ENCODE measurements at regions not wholly inside any gene's neighbourhood (a gene's known extent, or its start where the extent isn't known, plus 50 kb on each side); places are given as distances from the start of the nearest gene placed in this dataset.

- peaks cover 7% of the 10 kb centered on the region for H3K36me3 Mint-ChIP-seq (ENCODE audit: unreplicated experiment)
- TF ChIP-seq CTCF (IDR thresholded peaks at IDR 0.05; ENCODE audit: partially characterized antibody, unreplicated experiment) = no peak
- H3K27ac Mint-ChIP-seq (ENCODE audit: unreplicated experiment) = no peak overlapping the region
- DNase-seq = no peak
- H3K4me1 Mint-ChIP-seq (ENCODE audit: low read depth, unreplicated experiment) = no peaks in the 10 kb centered on the region
- H3K9me3 Mint-ChIP-seq (ENCODE audit: unreplicated experiment) = no peaks in the 10 kb centered on the region
- H3K27me3 Mint-ChIP-seq (ENCODE audit: unreplicated experiment) = no peaks in the 10 kb centered on the region
- no peak overlapping the region for H3K4me3 Mint-ChIP-seq (ENCODE audit: unreplicated experiment)
These were observed 353.1 kb upstream of the BRINP1 start for GRCh38 chr9:119722384-119722783.

DNA sequence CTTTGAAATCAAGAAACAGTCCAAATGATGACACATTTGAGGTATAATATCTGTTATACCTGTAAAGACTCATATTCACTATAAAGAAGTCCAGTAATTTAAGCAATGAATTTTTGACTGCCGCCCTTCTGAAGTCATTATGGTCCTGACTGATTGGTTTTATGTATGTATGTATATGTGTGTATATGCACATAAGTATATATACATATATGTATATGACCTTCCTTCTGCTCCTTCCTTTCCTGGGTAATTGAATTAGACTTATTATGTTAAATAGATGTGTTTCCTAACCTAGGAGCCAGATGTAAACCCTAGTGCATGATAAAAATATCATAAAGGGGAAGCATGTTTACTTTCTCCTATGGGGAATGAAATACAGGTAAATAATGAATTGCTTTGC is 343.1 kb upstream of the BRINP1 start:
- Mint-ChIP-seq H3K9me3 (ENCODE audit: unreplicated experiment) (no peaks in the 10 kb centered on the region), H3K36me3 (ENCODE audit: unreplicated experiment) (no peaks in the 10 kb centered on the region), H3K27ac (ENCODE audit: unreplicated experiment) (no peak overlapping the region), H3K4me3 (ENCODE audit: unreplicated experiment) (no peak overlapping the region), H3K4me1 (ENCODE audit: low read depth, unreplicated experiment) (no peaks in the 10 kb centered on the region), H3K27me3 (ENCODE audit: unreplicated experiment) (no peaks in the 10 kb centered on the region)
- DNase-seq = no peak
- no peak for TF ChIP-seq CTCF (IDR thresholded peaks at IDR 0.05; ENCODE audit: partially characterized antibody, unreplicated experiment)

DNA sequence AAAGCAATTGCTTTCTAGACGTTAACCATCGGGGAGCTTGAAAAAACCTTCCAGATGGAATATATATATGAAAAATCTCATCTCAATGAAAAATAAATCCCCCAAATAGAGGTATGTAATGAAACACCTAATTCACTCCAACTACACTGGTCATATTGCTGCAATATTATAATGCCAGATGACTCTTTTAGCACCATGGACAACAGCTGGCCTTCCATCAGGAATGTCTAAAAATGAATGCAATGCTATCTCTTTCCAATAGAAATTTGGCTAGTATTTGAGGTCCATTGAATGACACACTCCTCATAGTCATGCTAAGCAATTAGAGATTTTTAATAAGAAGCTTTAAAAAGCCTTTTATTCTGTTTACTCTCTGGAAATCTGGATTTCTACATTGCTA is 340.2 kb upstream of the BRINP1 start:
- H3K27me3 Mint-ChIP-seq (ENCODE audit: unreplicated experiment) = no peaks in the 10 kb centered on the region
- no peak overlapping the region for H3K4me3 Mint-ChIP-seq (ENCODE audit: unreplicated experiment)

GRCh38 chr9:119707228-119707845 is 338.1 kb upstream of the BRINP1 start:
- no peak overlapping the region for H3K27ac Mint-ChIP-seq (ENCODE audit: unreplicated experiment)

More for the DNA sequence above, 340.2 kb upstream of the BRINP1 start:
- no peak for DNase-seq
- H3K9me3 Mint-ChIP-seq (ENCODE audit: unreplicated experiment) = no peaks in the 10 kb centered on the region
- H3K27ac Mint-ChIP-seq (ENCODE audit: unreplicated experiment) = no peak overlapping the region
- no peaks in the 10 kb centered on the region for H3K4me1 Mint-ChIP-seq (ENCODE audit: low read depth, unreplicated experiment)
- no peaks in the 10 kb centered on the region for H3K36me3 Mint-ChIP-seq (ENCODE audit: unreplicated experiment)
- TF ChIP-seq CTCF (IDR thresholded peaks at IDR 0.05; ENCODE audit: partially characterized antibody, unreplicated experiment) = no peak

More at GRCh38 chr9:119707228-119707845, 338.1 kb upstream of the BRINP1 start:
- H3K36me3 Mint-ChIP-seq (ENCODE audit: unreplicated experiment) = no peaks in the 10 kb centered on the region
- H3K27me3 Mint-ChIP-seq (ENCODE audit: unreplicated experiment) = no peaks in the 10 kb centered on the region
- H3K9me3 Mint-ChIP-seq (ENCODE audit: unreplicated experiment) = no peaks in the 10 kb centered on the region
- no peaks in the 10 kb centered on the region for H3K4me1 Mint-ChIP-seq (ENCODE audit: low read depth, unreplicated experiment)
- no peak for DNase-seq
- TF ChIP-seq CTCF (IDR thresholded peaks at IDR 0.05; ENCODE audit: partially characterized antibody, unreplicated experiment) = no peak
- H3K4me3 Mint-ChIP-seq (ENCODE audit: unreplicated experiment) = no peak overlapping the region

Data from glutamatergic neuron (in vitro differentiated cells).